GM19351 (cell line): ENCODE measurements at regions not wholly inside any gene's neighbourhood (a gene's known extent, or its start where the extent isn't known, plus 50 kb on each side); places are given as distances from the start of the nearest gene placed in this dataset.

Source experiments
- ATAC-seq: cut with Tn5 transposase; IDR thresholded peaks from one replicate; pipeline ENCODE4 v1.9.1; 2021; ENCODE audit warnings: mild to moderate bottlenecking, moderate library complexity; ENCODE audit not compliant: unreplicated experiment

- no peak for ATAC-seq
Observed at GRCh38 chr6:105917038-105917695, 169.0 kb upstream of the PRDM1 start.

DNA sequence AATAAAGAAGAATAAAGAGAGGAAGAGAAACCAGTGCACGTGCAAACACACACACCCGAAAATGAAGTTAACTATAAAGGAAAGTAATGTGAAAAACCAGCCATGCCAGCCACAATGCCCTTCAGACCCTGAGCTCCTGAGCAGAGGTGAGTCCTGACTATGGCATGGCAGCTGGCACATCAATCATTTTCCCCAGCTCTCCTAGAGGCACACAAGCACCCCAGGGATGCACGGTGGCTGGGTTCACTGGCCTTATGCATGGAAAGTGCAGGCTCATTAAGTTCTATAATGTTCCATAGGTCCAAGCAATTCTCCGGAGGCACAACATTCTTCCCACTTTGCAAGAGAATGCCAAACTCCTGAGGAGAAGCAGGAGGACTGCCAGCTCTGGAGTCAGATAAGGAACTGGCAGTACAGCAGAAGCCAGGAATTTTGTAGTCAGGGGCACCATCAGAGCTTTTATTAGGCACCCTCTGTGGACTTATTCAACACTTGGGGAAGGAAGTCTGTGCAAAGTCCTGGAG lies 175.0 kb upstream of the PRDM1 start:
- ATAC-seq: no peak

DNA sequence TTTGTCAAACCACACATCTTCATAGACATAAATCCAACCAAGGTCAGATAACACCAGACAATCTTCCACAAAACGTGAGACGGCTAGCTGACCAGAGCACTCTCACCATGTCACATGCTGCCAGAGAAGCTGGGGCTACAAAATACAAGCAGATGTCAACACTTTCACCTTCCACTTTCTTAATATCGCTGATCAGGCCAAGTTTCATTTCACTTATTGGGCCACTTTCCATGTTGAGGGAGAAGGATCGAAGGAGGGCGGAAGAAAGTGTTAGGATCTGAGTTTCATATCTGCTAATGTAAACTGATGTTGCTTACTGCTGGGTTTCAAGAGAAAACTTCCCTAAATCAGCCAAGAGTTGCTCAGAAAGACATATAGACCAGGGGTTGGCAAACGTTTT lies 177.0 kb upstream of the PRDM1 start:
- no peak for ATAC-seq

DNA sequence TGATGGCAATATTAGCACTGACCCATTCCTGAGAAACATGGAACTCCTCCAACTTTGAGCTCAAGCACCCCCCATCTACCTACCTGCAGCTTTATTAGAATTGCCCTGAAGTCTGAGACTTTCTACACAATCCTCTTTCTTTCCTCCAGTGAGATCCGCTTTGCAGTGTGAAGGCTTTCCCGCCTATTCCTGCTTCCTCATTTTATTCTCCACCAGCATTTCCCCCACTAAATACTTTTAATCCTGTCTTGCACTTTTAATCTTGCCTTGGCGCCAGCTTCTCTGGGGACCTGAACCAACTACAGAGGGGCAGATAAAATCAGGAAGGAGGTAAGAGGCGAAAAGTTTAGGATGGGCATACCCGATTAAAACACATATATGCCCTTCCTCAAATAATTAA lies 178.1 kb upstream of the PRDM1 start:
- no peak for ATAC-seq

DNA sequence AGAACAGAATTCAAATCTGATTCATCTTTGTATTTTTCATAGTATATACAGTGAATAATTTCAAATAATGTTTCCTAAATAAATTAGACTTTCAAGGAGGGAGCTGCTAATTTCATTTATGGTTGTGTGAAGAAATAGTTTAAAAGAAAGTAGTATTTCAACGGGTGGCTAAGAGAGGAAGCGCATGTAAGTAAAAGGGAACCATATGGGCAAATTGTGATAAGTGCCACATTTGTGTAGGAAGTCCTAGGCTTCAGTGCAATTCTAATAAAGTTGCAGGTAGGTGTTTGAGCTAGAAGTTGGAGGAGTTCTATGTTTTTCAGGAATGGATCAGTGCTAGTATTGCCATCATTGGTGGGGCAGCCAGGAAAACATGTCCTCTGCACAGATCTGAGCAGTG lies 178.8 kb upstream of the PRDM1 start:
- ATAC-seq: no peak

GRCh38 chr6:105902401-105903031 lies 183.6 kb upstream of the PRDM1 start:
- ATAC-seq: no peak

DNA sequence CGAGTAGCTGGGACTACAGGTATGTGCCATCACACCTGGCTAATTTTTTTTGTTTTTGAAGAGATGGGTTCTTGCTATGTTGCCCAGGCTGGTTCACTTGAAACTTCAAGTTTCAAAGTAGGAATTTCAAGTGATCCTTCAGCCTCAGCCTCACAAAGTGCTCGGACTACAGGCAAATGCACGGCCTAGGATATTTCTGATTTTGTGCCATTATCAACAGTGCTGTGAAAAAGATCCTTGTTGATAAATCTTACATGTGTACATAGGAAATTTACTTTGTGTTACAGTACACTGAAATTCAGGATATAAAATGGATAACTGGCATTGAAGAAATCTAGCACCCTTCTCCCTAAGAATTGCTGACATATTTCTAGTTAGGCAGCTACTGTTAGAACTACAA lies 184.6 kb upstream of the PRDM1 start:
- ATAC-seq: no peak

- ATAC-seq: no peak
Observed at GRCh38 chr6:105900125-105900937, 185.8 kb upstream of the PRDM1 start.

GRCh38 chr6:105898286-105898685 lies 187.8 kb upstream of the PRDM1 start:
- peak; percentile 87 for ATAC-seq

GRCh38 chr6:105897131-105897530 lies 189.0 kb upstream of the PRDM1 start:
- ATAC-seq: no peak

DNA sequence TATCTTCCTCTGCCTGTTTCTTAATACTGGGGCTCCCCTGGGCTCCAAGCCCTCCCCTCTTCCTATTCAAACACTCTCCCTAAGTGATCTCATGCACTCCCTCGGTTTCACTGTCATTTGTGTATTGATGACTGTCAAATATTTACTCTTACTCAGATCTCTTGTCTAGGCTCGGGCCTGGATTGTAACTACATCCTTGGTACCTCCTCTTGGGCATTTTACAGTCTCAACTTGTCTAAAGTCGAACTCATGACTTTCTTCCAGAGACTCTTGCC lies 189.4 kb upstream of the PRDM1 start:
- ATAC-seq: no peak

DNA sequence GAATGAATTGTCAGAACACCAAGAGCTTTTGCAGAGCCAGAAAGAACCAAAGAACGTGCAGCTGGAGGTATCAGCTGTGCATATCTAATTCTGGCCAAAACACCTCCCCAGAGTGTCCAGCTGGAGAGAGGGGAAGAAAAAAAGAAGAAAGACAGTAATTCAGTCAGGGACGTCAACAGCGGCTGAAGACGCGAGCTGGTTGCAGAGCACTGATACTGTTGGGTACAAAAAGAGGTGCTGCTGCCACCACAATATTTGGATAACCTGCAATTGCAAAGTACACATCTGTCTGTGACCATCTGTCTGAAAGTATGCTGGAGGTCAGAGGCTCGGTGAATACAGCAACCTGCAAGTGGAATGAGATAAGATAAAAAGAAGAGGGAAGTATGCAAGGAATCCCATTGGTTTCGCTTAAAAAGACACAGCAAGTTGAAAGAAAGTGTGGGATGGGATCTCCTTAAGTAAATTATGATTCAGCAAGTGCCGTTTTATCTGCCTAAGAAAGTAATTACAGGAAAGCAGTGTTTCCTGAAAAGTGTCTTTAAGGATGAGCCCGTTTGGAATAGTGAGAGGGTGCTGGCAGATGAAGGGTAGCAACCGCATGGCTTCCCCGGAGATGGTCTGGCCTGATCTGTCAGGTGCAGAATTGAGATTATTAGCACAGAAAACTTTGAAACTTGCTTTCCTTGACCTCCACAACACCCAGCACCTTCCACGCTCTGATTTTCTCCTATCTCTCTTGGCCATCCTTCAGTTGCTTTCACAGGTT lies 189.9 kb upstream of the PRDM1 start:
- ATAC-seq: no peak

- no peak for ATAC-seq
Observed at GRCh38 chr6:105894556-105894955, 191.6 kb upstream of the PRDM1 start.

GRCh38 chr6:105893741-105894140 lies 192.4 kb upstream of the PRDM1 start:
- no peak for ATAC-seq

- ATAC-seq: peak; percentile 91
Observed at GRCh38 chr6:105892577-105893262, 193.4 kb upstream of the PRDM1 start.

DNA sequence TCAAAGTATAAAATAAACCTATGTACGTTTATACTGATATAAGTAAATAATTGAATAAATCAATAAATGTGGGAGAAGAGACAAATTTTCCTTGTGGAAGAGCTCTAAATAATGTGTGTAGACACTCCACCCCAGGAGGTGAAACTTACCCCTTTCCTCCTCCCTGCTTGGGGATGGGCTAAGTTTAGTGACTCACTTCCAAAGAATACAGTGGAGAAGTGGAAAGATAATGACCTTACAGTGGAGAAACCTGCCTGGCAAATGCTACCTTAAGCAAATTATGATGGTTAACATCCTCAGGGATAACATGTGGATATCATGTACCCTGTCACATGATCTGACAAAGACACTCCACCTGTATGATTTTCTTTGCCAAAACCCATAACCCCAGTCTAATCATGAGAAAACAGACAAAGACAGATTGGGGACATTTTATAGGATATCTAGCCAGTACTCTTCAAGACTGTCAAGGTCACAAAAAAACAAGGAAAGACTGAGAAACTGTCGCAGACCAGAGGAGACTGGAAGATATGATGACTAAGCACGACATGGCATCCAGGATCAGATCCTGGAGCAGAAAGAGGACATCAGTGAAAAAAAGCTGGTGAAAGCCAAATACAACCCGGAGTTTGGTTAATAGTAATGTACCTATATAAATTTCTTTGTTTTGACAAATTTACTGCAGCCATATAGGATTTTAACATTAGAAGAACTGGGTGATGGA lies 195.5 kb upstream of the PRDM1 start:
- ATAC-seq: no peak

GRCh38 chr6:105889902-105890301 lies 196.2 kb upstream of the PRDM1 start:
- ATAC-seq: no peak

DNA sequence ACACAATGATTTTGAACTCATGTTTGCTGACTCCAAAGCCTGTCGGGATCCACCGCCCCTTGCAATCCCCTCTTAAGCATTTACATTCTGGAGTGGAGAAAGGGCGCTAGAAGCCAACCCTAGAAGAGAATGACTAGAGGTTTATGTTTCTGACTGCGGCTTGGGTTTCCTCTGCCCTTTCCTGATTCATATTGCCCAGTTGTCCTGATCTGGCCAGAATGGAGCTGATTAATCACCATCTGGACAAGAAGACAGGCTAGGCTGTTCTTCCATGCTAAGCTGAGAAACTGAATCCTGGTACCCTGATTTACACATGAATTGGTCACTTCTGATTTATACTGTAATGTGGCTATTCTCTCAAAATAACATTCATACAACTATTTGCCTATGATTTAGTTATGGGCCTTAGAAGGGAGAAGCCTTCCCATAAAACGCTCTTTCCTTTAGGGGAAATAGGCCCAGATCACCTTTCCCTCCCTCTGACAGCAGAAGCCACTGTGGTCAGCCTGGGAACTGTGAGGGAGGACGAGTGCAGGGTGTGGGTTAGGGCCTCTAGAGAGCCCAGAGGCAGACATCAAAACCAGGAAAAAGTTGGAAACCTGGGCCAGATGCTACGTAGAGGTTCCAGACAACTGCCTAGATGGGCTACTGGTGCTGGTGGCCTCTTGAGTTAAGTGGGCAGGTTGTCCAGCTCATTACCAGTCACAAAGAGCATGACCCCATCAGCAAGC lies 199.2 kb upstream of the PRDM1 start:
- ATAC-seq: no peak

DNA sequence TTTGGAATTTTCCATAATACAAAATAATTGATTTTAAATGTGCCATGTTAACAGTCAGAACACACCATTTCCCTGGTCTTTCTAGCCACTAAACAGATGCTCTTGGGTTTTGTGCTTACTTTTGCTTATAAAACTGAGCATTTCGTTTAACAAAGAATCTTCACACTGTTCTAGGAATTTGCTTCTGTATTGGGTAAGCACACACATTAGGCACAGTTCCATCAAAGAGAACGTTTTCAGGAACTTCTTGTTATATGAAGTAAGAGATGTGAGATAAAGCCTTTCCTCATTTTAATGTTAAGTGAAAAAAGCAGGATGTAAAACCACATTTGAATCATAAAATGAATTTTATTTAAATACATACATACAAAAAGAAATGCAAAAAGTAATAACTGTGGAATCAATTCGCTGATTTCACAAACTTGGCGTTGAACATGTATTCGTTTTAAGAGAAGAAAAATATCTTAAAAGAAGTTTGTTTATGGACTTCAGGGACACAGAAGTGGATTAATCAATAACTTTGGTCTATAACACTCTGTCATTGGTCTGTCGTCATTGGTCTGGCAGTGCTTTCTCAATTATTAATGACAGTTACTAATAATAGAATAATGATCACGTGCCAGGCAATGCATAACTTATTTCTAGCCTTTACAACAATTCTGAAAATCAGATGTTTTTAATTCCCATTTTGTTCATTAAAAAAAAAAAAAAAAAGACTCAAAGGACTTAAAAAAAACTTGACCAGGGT lies 199.9 kb upstream of the PRDM1 start:
- ATAC-seq: no peak
